Esophagus squamous epithelium (tissue), 5 donors: ENCODE measurements at regions not wholly inside any gene's neighbourhood (a gene's known extent, or its start where the extent isn't known, plus 50 kb on each side); places are given as distances from the start of the nearest gene placed in this dataset.

Source experiments
- DNase-seq: peaks from one replicate; lab custom pipeline; 2025; lab: John Stamatoyannopoulos, UW
- H3K27ac ChIP-seq, 4 donors: fragments of 200-600 bp; sonication (generic); one replicate each; pipeline ENCODE4 v1.5.1; 2016 to 2019; ENCODE audit warnings: mild to moderate bottlenecking in 1 of 4
- H3K27me3 ChIP-seq, 4 donors: fragments of 200-600 bp; sonication (generic); 1 replicate in 3 of 4; 2 replicates in 1 of 4; pipeline versions ENCODE4 v1.5.1 to v1.6.0; 2017 to 2021; ENCODE audit warnings: antibody characterized with exemption in 1 of 4
- H3K36me3 ChIP-seq, 3 donors: fragments of 200-600 bp; sonication (generic); one replicate each; pipeline ENCODE4 v1.5.1; 2016 to 2019
- H3K4me1 ChIP-seq, 3 donors: fragments of 200-600 bp; sonication (generic); one replicate each; pipeline ENCODE4 v1.5.1; 2017 to 2019
- H3K4me3 ChIP-seq, 4 donors: fragments of 200-600 bp; sonication (generic); 1 replicate in 3 of 4; 2 replicates in 1 of 4; pipeline ENCODE4 v1.5.1; 2016 to 2019; ENCODE audit warnings: mild to moderate bottlenecking in 2 of 4, moderate library complexity in 1 of 4
- H3K9me3 ChIP-seq, 3 donors: fragments of 200-600 bp; sonication (generic); one replicate each; pipeline ENCODE4 v1.5.1; 2016 to 2019
- POLR2A ChIP-seq, 4 donors: fragments of 450-650 bp; IDR thresholded peaks; one replicate each; pipeline ENCODE4 v1.6.1; 2017; ENCODE audit warnings: antibody characterized with exemption in 4 of 4, mild to moderate bottlenecking in 4 of 4, moderate library complexity in 3 of 4
- WGBS, 2 donors: methylation state at CpG; one replicate each; pipeline ENCODE4 v1.1.5; 2018; 5-methylcytosine and 5-hydroxymethylcytosine counted together
- intact Hi-C: fragments of 100-400 bp; cut with DNase I; formaldehyde crosslinking; loops from one replicate; pipeline ENCODE4 v1.15.0; 2022
- TF ChIP-seq, protein P1 (sequence below), 6 experiments: fragments of 450-650 bp in 4 of 6; fragments of 200-600 bp in 2 of 6; sonication (generic) in 2 of 6; IDR thresholded peaks; one replicate each; pipeline ENCODE4 v1.5.1; 2016 to 2019; ENCODE audit warnings: antibody characterized with exemption in 6 of 6, mild to moderate bottlenecking in 4 of 6, moderate library complexity in 4 of 6
- donor health status: DM: yes; HTN: yes; CAD: no.

GRCh38 chr9:121576281-121577075, 75.0 kb upstream of the DAB2IP start:
- no peak for DNase-seq
- no peak for TF ChIP-seq POLR2A (IDR thresholded peaks at IDR 0.05)
- Histone ChIP-seq H3K36me3 (no peaks in the 10 kb centered on the region), H3K27me3 (peaks cover 0 to 1% (median 0%) of the 10 kb centered on the region in 4 donors), H3K9me3 (no peaks in the 10 kb centered on the region), H3K4me1 (no peaks in the 10 kb centered on the region), H3K27ac (no peak overlapping the region), H3K4me3 (no peak overlapping the region)
- intact Hi-C loops = no loop called here
- WGBS, 2 donors = 75 to 89% methylated on average over 4 to 5 of the region's 7 CpGs

- no peaks in the 10 kb centered on the region for H3K4me1 ChIP-seq
- H3K4me3 ChIP-seq = no peak overlapping the region
- no peaks in the 10 kb centered on the region for H3K36me3 ChIP-seq
- H3K9me3 ChIP-seq = no peaks in the 10 kb centered on the region
- 73 to 95% methylated on average over 6 of the region's 17 CpGs for WGBS, 2 donors
- TF ChIP-seq, protein P1, sequence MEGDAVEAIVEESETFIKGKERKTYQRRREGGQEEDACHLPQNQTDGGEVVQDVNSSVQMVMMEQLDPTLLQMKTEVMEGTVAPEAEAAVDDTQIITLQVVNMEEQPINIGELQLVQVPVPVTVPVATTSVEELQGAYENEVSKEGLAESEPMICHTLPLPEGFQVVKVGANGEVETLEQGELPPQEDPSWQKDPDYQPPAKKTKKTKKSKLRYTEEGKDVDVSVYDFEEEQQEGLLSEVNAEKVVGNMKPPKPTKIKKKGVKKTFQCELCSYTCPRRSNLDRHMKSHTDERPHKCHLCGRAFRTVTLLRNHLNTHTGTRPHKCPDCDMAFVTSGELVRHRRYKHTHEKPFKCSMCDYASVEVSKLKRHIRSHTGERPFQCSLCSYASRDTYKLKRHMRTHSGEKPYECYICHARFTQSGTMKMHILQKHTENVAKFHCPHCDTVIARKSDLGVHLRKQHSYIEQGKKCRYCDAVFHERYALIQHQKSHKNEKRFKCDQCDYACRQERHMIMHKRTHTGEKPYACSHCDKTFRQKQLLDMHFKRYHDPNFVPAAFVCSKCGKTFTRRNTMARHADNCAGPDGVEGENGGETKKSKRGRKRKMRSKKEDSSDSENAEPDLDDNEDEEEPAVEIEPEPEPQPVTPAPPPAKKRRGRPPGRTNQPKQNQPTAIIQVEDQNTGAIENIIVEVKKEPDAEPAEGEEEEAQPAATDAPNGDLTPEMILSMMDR (IDR thresholded peaks at IDR 0.05) = no peak
- TF ChIP-seq POLR2A (IDR thresholded peaks at IDR 0.05) = no peak
- peaks cover 0 to 8% (median 0%) of the 10 kb centered on the region in 4 donors for H3K27me3 ChIP-seq
- intact Hi-C loops = no loop called here
- DNase-seq = no peak
- no peak overlapping the region for H3K27ac ChIP-seq
These were observed 74.3 kb upstream of the DAB2IP start for GRCh38 chr9:121577166-121577565.

DNA sequence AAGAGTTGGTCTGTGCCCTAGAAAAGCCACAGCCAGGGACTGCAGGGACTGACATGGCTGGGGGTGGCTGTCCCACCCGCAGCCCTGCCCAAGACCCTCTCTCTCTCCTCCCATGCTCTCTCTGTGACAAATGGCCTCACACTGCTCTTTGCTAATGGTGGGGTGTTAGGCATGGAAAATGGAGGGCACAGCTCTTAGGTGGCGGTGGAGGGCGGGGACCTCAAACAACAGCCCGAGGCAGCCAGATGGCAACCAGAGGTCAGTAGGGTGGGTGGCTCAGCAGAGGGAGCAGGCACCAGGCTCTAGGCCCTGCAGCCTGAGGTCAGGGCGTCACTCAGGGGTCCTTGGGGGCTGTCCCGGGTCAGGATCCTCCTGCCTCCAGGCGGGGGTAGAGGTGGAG, 73.9 kb upstream of the DAB2IP start:
- Histone ChIP-seq H3K36me3 (no peaks in the 10 kb centered on the region), H3K27me3 (peaks cover 0 to 12% (median 0%) of the 10 kb centered on the region in 4 donors), H3K27ac (no peak overlapping the region), H3K4me1 (no peaks in the 10 kb centered on the region), H3K4me3 (no peak overlapping the region), H3K9me3 (no peaks in the 10 kb centered on the region)
- TF ChIP-seq, protein P1 (IDR thresholded peaks at IDR 0.05) = no peak
- no peak for TF ChIP-seq POLR2A (IDR thresholded peaks at IDR 0.05)
- WGBS, 2 donors = 64 to 67% methylated on average over 1 to 3 of the region's 7 CpGs
- DNase-seq = no peak
- intact Hi-C loops = no loop called here

- 50 to 89% methylated on average over 4 to 7 of the region's 19 CpGs for WGBS, 2 donors
- DNase-seq = no peak
- Histone ChIP-seq H3K4me1 (no peaks in the 10 kb centered on the region), H3K36me3 (no peaks in the 10 kb centered on the region), H3K9me3 (no peaks in the 10 kb centered on the region), H3K4me3 (no peak overlapping the region), H3K27me3 (peaks cover 0 to 15% (median 0%) of the 10 kb centered on the region in 4 donors), H3K27ac (no peak overlapping the region)
- no peak for TF ChIP-seq POLR2A (IDR thresholded peaks at IDR 0.05)
- TF ChIP-seq, protein P1 (IDR thresholded peaks at IDR 0.05) = no peak
- intact Hi-C loops = no loop called here
These were observed 69.4 kb upstream of the DAB2IP start for GRCh38 chr9:121581786-121582600.

GRCh38 chr9:121582641-121583040, 68.8 kb upstream of the DAB2IP start:
- Histone ChIP-seq H3K27me3 (peaks cover 0 to 19% (median 0%) of the 10 kb centered on the region in 4 donors), H3K36me3 (no peaks in the 10 kb centered on the region), H3K4me1 (no peaks in the 10 kb centered on the region), H3K27ac (no peak overlapping the region), H3K9me3 (no peaks in the 10 kb centered on the region), H3K4me3 (no peak overlapping the region)
- intact Hi-C loops = no loop called here
- no peak for DNase-seq
- TF ChIP-seq, protein P1 (IDR thresholded peaks at IDR 0.05) = no peak
- no peak for TF ChIP-seq POLR2A (IDR thresholded peaks at IDR 0.05)
- 64 to 72% methylated on average over 7 of the region's 7 CpGs for WGBS, 2 donors
